GM12878 (cell line): ENCODE measurements at regions not wholly inside any gene's neighbourhood (a gene's known extent, or its start where the extent isn't known, plus 50 kb on each side); places are given as distances from the start of the nearest gene placed in this dataset.

ENCODE experiments used
- ATAC-seq: fragments of 200-7000 bp; cut with Tn5 transposase; 3 replicates; pipeline ENCODE4 v1.9.1; 2020; ENCODE audit warnings: mild to moderate bottlenecking, moderate library complexity
- BruUV-seq: library from RNA; stranded (reverse); fragments of 400-500 nt; replicated peaks from 2 replicates; lab custom pipeline; 2021; lab: Mats Ljungman, UMichigan
- CTCF ChIA-PET: fragments of 300-600 bp; sonication (Branson Sonifier 250); formaldehyde crosslinking; extraction: SDS; loops from one replicate; lab custom pipeline; 2021; ENCODE audit warnings: inconsistent platforms; lab: Yijun Ruan, JAX
- POLR2A ChIA-PET: fragments of 350-600 bp; formaldehyde crosslinking; extraction: SDS; loops from one replicate; lab custom pipeline; 2021; ENCODE audit warnings: inconsistent platforms; lab: Charles Lee
- RAD21 ChIA-PET: fragments of 300-600 bp; sonication (Branson Sonifier 250); formaldehyde crosslinking; loops from one replicate; lab custom pipeline; 2023; ENCODE audit warnings: antibody characterized with exemption; ENCODE audit not compliant: unreplicated experiment; lab: Charles Lee
- SMC1A ChIA-PET: fragments of 300-600 bp; sonication (Branson Sonifier 250); formaldehyde crosslinking; loops from one replicate; lab custom pipeline; 2023; ENCODE audit not compliant: unreplicated experiment, uncharacterized antibody; lab: Charles Lee
- DNase-seq: peaks from one replicate; pipeline ENCODE4 v3.0.0-alpha.2; 2011; ENCODE audit warnings: low read depth, low spot score
- FAIRE-seq: peaks from 3 replicates; lab custom pipeline; 2011; peaks lifted over from hg19 to GRCh38; lab: Jason Lieb, UNC
- H2AFZ ChIP-seq: 2 replicates; pipeline ENCODE4 v1.6.0; 2011; ENCODE audit warnings: low read depth, low read length, control low read depth; ENCODE audit not compliant: control insufficient read depth
- H3K27ac ChIP-seq: 2 replicates; pipeline ENCODE4 v1.5.1; 2011; ENCODE audit warnings: control low read depth; ENCODE audit not compliant: control insufficient read depth, insufficient read depth
- H3K27me3 ChIP-seq, 2 experiments: replicated peaks in 1 of 2; 2 replicates each; pipeline versions ENCODE4 v1.6.0 to v1.6.1; 2011; ENCODE audit warnings: low read length in 1 of 2; ENCODE audit not compliant: control insufficient read depth in 2 of 2, insufficient read depth in 2 of 2
- H3K36me3 ChIP-seq, 2 experiments: 2 replicates each; pipeline ENCODE4 v1.5.1; 2011; ENCODE audit warnings: low read length in 1 of 2; ENCODE audit not compliant: control insufficient read depth in 2 of 2, insufficient read depth in 2 of 2
- H3K4me1 ChIP-seq: 2 replicates; pipeline ENCODE4 v1.6.1; 2011; ENCODE audit warnings: mild to moderate bottlenecking, low read length, moderate library complexity, mixed read lengths; ENCODE audit not compliant: control insufficient read depth, insufficient read depth
- H3K4me2 ChIP-seq: 2 replicates; pipeline ENCODE4 v1.6.0; 2011; ENCODE audit warnings: control low read depth; ENCODE audit not compliant: control insufficient read depth, insufficient read depth
- H3K4me3 ChIP-seq: fragments of 200-600 bp; sonication (generic); 2 replicates; pipeline ENCODE4 v1.5.1; 2016
- H3K79me2 ChIP-seq: 2 replicates; pipeline ENCODE4 v1.6.0; 2011; ENCODE audit warnings: low read length; ENCODE audit not compliant: control insufficient read depth, insufficient read depth
- H3K9ac ChIP-seq: 2 replicates; pipeline ENCODE4 v1.8.0; 2011; ENCODE audit warnings: low read length, control low read depth, mixed read lengths; ENCODE audit not compliant: control insufficient read depth, insufficient read depth
- H3K9me3 ChIP-seq: replicated peaks from 3 replicates; pipeline ENCODE4 v1.5.1; 2011; ENCODE audit warnings: mild to moderate bottlenecking, low read length; ENCODE audit not compliant: control insufficient read depth, insufficient read depth
- H4K20me1 ChIP-seq: 2 replicates; pipeline ENCODE4 v1.6.0; 2011; ENCODE audit not compliant: control insufficient read depth, insufficient read depth
- E2F4 ChIP-seq: IDR thresholded peaks from 2 replicates; pipeline ENCODE4 v1.6.1; 2012; ENCODE audit warnings: low read depth, low read length, improper control_type of control experiment
- EED ChIP-seq: sonication (generic); IDR thresholded peaks from 2 replicates; pipeline ENCODE4 v1.6.1; 2016; ENCODE audit warnings: antibody characterized with exemption, low read depth
- NR2F1 ChIP-seq: fragments of 450-650 bp; conservative IDR thresholded peaks from 2 replicates; pipeline ENCODE4 v1.6.1; 2017; ENCODE audit warnings: mild to moderate bottlenecking
- PAX8 ChIP-seq: fragments of 450-650 bp; IDR thresholded peaks from 2 replicates; pipeline ENCODE4 v1.6.1; 2017; ENCODE audit warnings: mild to moderate bottlenecking, moderate library complexity
- POLR2AphosphoS5 ChIP-seq: IDR thresholded peaks from 2 replicates; pipeline ENCODE4 v1.6.1; 2011; ENCODE audit warnings: mild to moderate bottlenecking, low read length, inconsistent platforms
- SMAD5 ChIP-seq: IDR thresholded peaks from 2 replicates; pipeline ENCODE4 v1.6.1; 2016; ENCODE audit warnings: antibody characterized with exemption, low read depth
- SMARCA5 ChIP-seq: fragments of 450-650 bp; IDR thresholded peaks from 2 replicates; pipeline ENCODE4 v1.6.1; 2017; ENCODE audit warnings: mild to moderate bottlenecking
- SMC3 ChIP-seq: IDR thresholded peaks from 2 replicates; pipeline ENCODE4 v1.6.1; 2011; ENCODE audit warnings: low read length, improper control_type of control experiment, borderline replicate concordance
- ZBTB33 ChIP-seq: fragments of 450-650 bp; IDR thresholded peaks from 2 replicates; pipeline ENCODE4 v1.6.1; 2017; ENCODE audit warnings: mild to moderate bottlenecking
- ZBTB40 ChIP-seq: fragments of 450-650 bp; IDR thresholded peaks from 2 replicates; pipeline ENCODE4 v1.6.1; 2016; ENCODE audit warnings: mild to moderate bottlenecking, moderate library complexity, borderline replicate concordance
- WGBS: methylation state at CpG from one replicate; pipeline ENCODE4 v1.1.6; 2016; ENCODE audit warnings: low lambda C conversion rate; ENCODE audit not compliant: insufficient replicate concordance, insufficient coverage; ENCODE audit errors: missing lambda C conversion rate; 5-methylcytosine and 5-hydroxymethylcytosine counted together
- in situ Hi-C: fragments of 300-500 bp; cut with MboI; formaldehyde crosslinking; loops from 9 replicates; pipeline ENCODE4 v1.14.3; 2018; ENCODE audit warnings: mixed read lengths
- intact Hi-C: fragments of 100-400 bp; cut with micrococcal nuclease; formaldehyde crosslinking; loops from one replicate; pipeline ENCODE4 v1.14.2; 2022; ENCODE audit not compliant: unreplicated experiment

- ChIA-PET RAD21 (no interaction called here), POLR2A (no interaction called here), SMC1A (no interaction called here), CTCF (no interaction called here)
- no peak overlapping the region for H3K27ac ChIP-seq
- H3K79me2 ChIP-seq: no peaks in the 10 kb centered on the region
- H3K36me3 ChIP-seq: no peaks in the 10 kb centered on the region
- in situ Hi-C loops (no loop called here), intact Hi-C loops (no loop called here)
- FAIRE-seq (no peak), DNase-seq (no peak), ATAC-seq (no peak)
- no peaks in the 10 kb centered on the region for H4K20me1 ChIP-seq
- H3K9ac ChIP-seq: no peak overlapping the region
- no peaks in the 10 kb centered on the region; the same call in 2 of the 3 replicates for H3K9me3 ChIP-seq
- H3K4me1 ChIP-seq: no peaks in the 10 kb centered on the region
- no TSS peak for BruUV-seq
- H3K4me2 ChIP-seq: no peak overlapping the region
- WGBS: 0% methylated on average over 4 of the region's 4 CpGs
- TF ChIP-seq SMAD5 (no peak), SMC3 (no peak), NR2F1 (no peak)
- no peaks in the 10 kb centered on the region for H3K27me3 ChIP-seq
- H3K4me3 ChIP-seq: no peak overlapping the region
- H2AFZ ChIP-seq: no peak overlapping the region
Observed at GRCh38 chr22:27307545-27308247, 493.9 kb downstream of the MN1 start.

GRCh38 chr22:27308513-27308912 lies 493.0 kb downstream of the MN1 start:
- ATAC-seq (no peak), DNase-seq (no peak), FAIRE-seq (no peak)
- no peaks in the 10 kb centered on the region for H3K4me1 ChIP-seq
- H3K9me3 ChIP-seq: no peaks in the 10 kb centered on the region; the same call in 2 of the 3 replicates
- no peaks in the 10 kb centered on the region for H3K79me2 ChIP-seq
- BruUV-seq: no TSS peak
- in situ Hi-C loops (no loop called here), intact Hi-C loops (no loop called here)
- no peak overlapping the region for H3K4me3 ChIP-seq
- H3K27ac ChIP-seq: no peak overlapping the region
- RAD21 ChIA-PET: no interaction called here
- no peaks in the 10 kb centered on the region for H4K20me1 ChIP-seq
- POLR2A ChIA-PET: no interaction called here
- H3K27me3 ChIP-seq: no peaks in the 10 kb centered on the region
- CTCF ChIA-PET: interaction anchor here (0.7 kb wide), 1 partner anchor 571 kb away, joined by 3 read pairs; no protein-coding TSS in a partner anchor
- SMC1A ChIA-PET: no interaction called here
- H2AFZ ChIP-seq: no peak overlapping the region
- no peak overlapping the region for H3K9ac ChIP-seq
- H3K36me3 ChIP-seq: no peaks in the 10 kb centered on the region
- no peak overlapping the region for H3K4me2 ChIP-seq
- TF ChIP-seq ZBTB40 (no peak), ZBTB33 (no peak), PAX8 (no peak), E2F4 (no peak), EED (no peak), POLR2AphosphoS5 (no peak), SMARCA5 (no peak)
